ENCODE measurements at regions not wholly inside any gene's neighbourhood (a gene's known extent, or its start where the extent isn't known, plus 50 kb on each side); places are given as distances from the start of the nearest gene placed in this dataset.

GRCh38 chr11:79515781-79516180 lies 75.0 kb upstream of the TENM4 start:
- CTCF ChIA-PET: no interaction called here
- TF ChIP-seq, protein P1, sequence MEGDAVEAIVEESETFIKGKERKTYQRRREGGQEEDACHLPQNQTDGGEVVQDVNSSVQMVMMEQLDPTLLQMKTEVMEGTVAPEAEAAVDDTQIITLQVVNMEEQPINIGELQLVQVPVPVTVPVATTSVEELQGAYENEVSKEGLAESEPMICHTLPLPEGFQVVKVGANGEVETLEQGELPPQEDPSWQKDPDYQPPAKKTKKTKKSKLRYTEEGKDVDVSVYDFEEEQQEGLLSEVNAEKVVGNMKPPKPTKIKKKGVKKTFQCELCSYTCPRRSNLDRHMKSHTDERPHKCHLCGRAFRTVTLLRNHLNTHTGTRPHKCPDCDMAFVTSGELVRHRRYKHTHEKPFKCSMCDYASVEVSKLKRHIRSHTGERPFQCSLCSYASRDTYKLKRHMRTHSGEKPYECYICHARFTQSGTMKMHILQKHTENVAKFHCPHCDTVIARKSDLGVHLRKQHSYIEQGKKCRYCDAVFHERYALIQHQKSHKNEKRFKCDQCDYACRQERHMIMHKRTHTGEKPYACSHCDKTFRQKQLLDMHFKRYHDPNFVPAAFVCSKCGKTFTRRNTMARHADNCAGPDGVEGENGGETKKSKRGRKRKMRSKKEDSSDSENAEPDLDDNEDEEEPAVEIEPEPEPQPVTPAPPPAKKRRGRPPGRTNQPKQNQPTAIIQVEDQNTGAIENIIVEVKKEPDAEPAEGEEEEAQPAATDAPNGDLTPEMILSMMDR (IDR thresholded peaks at IDR 0.05; ENCODE audit: control extremely low read depth, extremely low read depth, low read depth, missing control alignments): no peak
- POLR2A ChIA-PET: no interaction called here

DNA sequence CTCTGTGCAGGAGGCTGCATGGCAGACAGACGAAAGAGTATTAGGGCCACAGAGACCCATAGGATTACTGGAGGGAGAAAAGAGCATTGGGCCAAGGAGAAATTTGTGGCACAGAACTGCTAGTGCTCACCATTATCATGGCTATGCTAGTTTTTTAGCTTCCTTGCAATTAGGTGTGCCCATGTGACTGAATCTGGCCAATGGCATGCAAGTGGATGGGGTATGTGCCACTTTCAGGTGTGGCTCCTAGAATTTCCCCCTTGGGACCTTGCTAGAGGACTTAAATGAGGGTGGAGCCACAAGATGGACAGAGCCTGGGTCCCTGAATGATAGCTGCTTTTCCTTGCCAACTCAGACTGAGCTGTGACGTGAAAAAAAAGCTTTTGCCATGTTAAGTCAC lies 73.9 kb upstream of the TENM4 start:
- no peak for DNase-seq (ENCODE audit: extremely low spot score)
- CTCF ChIA-PET: interaction anchor here (1.5 kb wide), 1 partner anchor 37 kb away, joined by 3 read pairs; no protein-coding TSS in a partner anchor
- POLR2A ChIA-PET: no interaction called here
- TF ChIP-seq, protein P1 (IDR thresholded peaks at IDR 0.05; ENCODE audit: control extremely low read depth, extremely low read depth, low read depth, missing control alignments): no peak

More at GRCh38 chr11:79515781-79516180, 75.0 kb upstream of the TENM4 start:
- no peak for DNase-seq (ENCODE audit: extremely low spot score)

- no peak for DNase-seq (ENCODE audit: extremely low spot score)
- TF ChIP-seq, protein P1 (IDR thresholded peaks at IDR 0.05; ENCODE audit: control extremely low read depth, extremely low read depth, low read depth, missing control alignments): no peak
- POLR2A ChIA-PET: no interaction called here
- CTCF ChIA-PET: interaction anchor here (1.5 kb wide), 1 partner anchor 36 kb away, joined by 3 read pairs; no protein-coding TSS in a partner anchor
Measured at GRCh38 chr11:79514290-79514689, 73.5 kb upstream of the TENM4 start.

GRCh38 chr11:79512706-79513469 lies 72.1 kb upstream of the TENM4 start:
- CTCF ChIA-PET: interaction anchor here (1.7 kb wide), 1 partner anchor 19 kb away, joined by 9 read pairs; no protein-coding TSS in a partner anchor
- no peak for DNase-seq (ENCODE audit: extremely low spot score)
- POLR2A ChIA-PET: no interaction called here
- TF ChIP-seq, protein P1 (IDR thresholded peaks at IDR 0.05; ENCODE audit: control extremely low read depth, extremely low read depth, low read depth, missing control alignments): no peak

DNA sequence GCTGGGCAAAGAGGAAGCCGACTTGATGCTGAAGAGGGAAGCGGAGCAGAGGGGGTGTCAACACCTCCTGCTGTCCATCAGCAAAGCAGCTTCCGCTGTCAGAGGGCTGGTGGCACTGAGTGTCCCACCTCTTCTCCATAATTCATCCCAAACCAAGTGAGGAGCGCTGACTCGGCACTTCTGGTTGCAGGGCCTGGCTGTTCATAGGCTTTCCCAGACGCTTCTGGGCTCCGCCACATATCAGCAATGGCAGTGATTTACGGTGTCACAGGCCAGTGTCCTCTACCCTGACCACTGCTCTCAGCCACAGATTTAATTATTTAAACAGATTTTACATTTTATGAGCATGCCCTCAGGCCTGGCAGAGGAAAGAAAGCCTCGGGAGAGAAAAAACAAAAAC lies 70.1 kb upstream of the TENM4 start:
- POLR2A ChIA-PET: no interaction called here
- no peak for DNase-seq (ENCODE audit: extremely low spot score)
- CTCF ChIA-PET: no interaction called here
- TF ChIP-seq, protein P1 (IDR thresholded peaks at IDR 0.05; ENCODE audit: control extremely low read depth, extremely low read depth, low read depth, missing control alignments): no peak

- DNase-seq (ENCODE audit: extremely low spot score): no peak
- ChIA-PET POLR2A (no interaction called here), CTCF (no interaction called here)
- TF ChIP-seq, protein P1 (IDR thresholded peaks at IDR 0.05; ENCODE audit: control extremely low read depth, extremely low read depth, low read depth, missing control alignments): no peak
Measured at GRCh38 chr11:79508461-79508860, 67.6 kb upstream of the TENM4 start.
